GM18909 (cell line): ENCODE measurements at regions not wholly inside any gene's neighbourhood (a gene's known extent, or its start where the extent isn't known, plus 50 kb on each side); places are given as distances from the start of the nearest gene placed in this dataset.

ENCODE experiments used
- ATAC-seq: cut with Tn5 transposase; IDR thresholded peaks from one replicate; pipeline ENCODE4 v1.9.1; 2021; ENCODE audit warnings: mild to moderate bottlenecking; ENCODE audit not compliant: unreplicated experiment, poor library complexity

DNA sequence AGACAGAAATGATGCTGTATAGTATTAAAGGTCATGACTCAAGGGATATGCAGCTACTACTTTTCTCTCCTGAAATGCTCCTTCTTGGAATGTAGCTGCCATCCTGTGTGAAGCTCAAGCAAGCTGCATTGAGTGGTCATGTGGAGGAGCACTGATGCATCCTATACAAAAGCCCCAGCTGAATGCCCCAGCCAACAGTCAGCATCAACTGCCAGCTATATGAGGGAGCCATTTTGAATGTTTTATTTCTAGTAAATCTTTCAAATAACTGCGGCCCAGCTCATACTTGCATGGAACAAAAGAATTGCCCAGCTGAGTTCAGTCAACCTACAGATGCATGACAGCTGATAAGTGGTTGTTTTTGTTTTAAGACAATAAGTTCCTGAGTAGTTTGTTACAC lies 165.0 kb upstream of the GEMIN8 start:
- no peak for ATAC-seq

DNA sequence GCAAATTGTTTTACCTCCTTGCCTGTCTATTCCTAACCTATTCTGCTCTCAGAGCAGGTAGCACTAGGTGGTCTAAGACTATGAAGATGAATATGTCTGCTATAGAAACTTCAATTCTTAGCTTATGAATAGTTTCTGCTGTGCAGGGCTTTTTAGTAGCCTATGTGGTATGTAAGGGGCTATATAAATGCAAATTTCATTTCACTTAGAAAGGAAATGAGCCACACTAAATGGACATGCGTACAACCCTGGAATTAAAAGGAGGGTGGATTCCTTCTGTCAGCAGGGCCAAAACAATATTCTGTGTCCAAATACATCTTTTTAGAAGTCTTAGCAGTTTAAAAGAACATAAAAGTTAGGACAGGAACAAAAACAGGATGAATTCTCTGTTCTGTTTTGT lies 163.9 kb upstream of the GEMIN8 start:
- no peak for ATAC-seq

DNA sequence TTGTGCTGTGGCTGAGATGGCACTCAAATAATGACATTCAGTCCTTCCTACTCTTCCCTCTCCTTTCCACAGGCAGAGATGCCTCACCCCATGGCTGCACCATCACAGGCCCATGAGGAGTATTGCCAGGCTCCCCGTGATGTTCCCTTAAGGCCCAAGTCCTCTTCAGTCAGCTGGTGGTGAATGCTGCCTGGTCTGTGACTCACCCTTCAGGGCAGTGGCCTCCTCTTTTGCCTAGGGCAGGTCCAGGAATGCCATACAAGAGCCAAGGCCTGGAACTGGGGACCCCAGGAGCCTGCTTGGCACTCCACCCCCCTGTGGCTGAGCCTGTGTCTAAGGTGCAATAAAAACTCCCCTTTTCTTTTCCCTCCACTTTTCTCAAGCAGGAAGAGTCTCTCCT lies 144.2 kb upstream of the GEMIN8 start:
- ATAC-seq, result no peak

DNA sequence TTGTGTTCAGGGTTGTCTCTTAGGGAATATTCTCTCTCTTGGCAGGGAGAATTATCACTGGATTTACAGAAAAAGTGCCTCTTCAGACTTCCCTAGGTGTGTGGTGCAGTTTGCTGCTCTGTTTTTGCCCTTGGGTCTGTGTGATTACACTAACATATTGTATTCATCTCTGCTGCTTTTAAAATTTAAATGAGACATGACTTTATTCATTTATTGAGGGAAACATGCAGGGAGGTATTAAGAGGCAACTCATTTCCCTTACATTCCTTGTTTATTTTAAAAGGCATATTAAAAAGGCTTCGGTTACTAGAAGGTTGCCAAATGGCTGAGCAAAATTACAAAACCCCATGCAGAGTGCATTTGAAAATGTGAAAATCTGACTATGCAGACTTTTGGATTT lies 135.1 kb upstream of the GEMIN8 start:
- ATAC-seq, result no peak

DNA sequence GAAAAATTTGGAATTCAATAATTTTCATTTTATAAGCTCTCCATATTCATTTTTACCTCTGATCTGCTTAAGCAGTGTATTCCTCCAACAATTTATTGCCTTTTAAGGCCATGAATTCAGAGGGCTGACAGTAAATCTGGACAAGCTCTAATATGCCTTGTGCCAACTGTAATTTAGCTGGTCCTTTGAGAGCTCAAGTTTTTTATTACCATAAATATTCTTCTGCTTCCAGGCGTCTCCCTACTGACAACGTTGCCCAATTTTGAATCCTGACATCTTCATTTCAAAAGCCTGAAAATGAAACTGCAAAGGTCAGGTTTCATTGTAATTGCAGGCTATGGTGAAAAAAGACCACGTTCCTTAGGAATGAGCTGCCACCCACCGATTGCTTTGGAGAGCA lies 95.8 kb upstream of the GEMIN8 start:
- no peak for ATAC-seq

DNA sequence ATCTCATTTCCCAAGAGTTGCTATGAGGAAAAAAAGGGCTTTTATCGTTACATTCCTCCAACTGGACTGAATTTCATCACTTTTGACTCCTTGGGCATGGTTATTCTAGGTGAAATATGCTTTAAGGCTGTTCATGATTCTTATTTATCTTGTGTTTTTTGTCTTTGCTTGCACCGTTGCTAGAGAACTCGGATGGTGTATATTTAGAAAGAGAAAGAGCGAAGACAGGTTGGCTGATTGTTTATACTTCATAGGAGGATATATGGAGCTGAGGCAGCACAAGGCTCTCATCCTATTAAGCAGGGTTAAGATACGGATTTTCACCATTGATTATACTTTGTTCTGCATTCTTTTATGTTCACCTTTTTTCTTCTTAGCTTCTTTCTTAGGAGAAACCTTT lies 94.9 kb upstream of the GEMIN8 start:
- no peak for ATAC-seq

DNA sequence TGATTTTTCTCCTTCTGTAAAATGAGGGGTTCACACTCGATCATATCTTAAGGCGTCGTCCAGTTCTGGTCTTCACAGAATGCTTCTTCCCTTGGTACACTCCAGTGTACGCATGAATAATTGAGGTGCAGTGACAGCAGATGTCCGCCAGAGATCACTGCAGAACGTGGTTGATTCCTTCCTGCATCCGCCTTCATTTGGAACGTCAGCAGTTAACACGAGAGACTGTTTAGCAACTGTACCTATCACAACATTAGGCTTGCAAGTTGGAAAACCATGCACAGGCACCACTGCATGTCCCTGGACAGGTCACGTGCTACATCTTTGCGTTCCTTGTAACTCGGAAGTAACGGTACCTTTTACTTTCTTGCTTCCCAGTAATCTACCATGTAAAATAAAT lies 66.0 kb upstream of the GEMIN8 start:
- peak; percentile 92 for ATAC-seq

DNA sequence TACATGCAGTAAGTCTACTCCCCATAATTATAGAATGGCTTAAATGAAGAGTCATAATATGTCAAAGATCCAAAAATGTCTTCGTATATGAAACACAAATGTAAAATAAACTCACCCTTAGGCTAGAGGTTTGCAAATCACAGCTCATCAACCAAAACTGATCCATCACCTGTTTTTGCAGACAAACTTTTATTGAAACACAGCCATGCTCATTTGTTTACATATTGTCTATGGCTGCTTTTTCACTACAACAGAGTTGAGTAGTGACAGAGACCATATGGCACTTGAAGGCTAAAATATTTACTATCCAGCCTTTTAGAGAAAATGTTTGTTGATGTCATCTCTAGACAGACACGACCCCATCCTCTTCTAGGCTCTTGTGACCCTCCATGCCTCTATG lies 64.5 kb upstream of the GEMIN8 start:
- ATAC-seq, result no peak

DNA sequence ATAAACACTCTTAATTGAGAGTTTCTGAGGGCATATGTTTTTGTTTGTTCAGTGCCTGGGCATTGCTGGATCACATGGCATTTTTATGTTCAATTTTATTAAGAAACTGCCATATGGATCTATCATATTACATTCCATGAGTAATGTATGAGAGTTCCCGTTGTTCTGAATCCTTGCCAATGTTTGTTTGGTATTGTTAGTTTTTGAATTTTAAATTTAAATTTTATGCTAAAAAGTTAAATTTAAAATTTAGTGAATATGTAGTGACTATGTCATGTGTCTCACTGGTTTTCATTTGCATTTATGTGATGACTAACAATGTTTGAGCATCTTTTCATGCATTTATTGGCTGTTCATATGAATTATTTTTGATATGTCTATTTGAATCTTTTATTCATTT lies 54.8 kb upstream of the GEMIN8 start:
- no peak for ATAC-seq

DNA sequence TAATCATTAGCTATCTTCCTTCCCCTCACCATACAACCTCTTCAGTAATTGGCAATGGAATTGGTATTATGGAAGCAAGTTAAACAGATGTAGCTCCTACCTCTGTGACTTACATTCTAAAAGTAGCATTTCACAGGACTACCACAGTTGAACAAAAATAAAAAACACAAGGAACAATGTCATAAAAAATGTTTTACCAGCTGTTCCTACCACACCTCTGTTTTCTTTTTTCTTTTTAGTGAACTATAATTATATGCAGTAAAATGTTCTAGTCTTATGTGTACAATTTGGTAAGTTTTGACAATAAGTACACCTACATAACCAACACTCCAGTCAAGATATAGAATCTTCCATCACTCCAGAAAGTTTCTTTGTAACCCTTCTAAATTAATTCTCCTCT lies 54.1 kb upstream of the GEMIN8 start:
- no peak for ATAC-seq

DNA sequence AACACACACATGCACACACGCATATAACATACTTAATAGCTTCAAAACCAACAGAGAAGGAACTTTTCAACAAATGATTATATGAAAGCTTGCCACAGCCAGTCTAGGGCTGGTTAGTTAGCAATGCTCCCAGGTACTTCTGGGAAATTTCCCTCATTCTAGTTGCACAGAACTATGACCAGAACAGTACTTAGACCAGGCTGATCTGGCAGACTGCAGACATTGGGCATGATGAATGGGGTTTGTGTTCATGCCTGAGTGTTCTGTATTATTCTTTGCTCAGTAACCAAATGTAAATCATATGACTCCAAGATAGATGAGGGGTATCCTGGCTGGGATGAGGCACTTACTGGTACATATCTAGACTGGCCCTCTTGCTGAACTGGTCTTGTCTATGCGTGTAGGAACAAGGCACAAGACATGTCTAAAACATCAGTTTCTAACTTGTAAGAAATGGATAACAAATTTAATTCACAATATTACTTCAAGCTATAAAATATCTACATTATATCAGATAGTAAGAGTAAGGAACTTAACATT lies 50.3 kb upstream of the GEMIN8 start:
- no peak for ATAC-seq
